DLD1 (cell line): ENCODE measurements at regions not wholly inside any gene's neighbourhood (a gene's known extent, or its start where the extent isn't known, plus 50 kb on each side); places are given as distances from the start of the nearest gene placed in this dataset.

Experiments used
- in situ Hi-C: cut with HindIII; loops from 2 replicates; pipeline ENCODE4 v1.10.0; 2017; ENCODE audit warnings: low sequenced_read_pairs

DNA sequence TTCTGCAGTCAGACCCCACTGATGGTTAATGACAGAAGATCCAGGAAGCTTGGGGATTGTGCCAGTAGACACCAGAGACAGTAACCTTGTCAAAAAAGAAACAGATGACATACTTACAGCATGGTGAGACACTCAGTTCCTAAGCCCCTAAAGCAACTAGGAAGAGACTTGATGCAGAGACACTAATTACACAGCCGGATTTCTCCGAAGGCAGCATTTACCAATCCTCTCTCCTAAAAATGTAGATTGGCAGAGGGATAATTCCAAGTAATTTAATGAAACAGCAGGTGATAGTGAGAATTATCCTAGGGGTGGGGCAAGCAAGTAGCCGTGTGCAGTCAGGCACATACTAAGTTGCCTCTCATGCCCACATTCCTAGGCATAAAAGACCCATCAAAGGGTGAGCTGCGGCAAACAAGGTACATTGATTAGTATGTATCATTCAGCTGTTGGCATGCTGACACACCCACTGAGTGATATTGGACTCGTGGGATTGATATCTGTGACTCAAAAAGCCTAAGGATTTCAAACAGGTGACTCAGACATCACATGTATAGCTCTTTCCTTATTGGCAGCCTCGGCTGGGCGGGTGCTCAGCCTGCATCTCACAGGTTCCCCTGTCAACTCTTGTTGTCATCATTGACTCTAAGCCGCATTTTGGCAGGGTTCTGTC lies 296.7 kb upstream of the ATP5MC3 start:
- in situ Hi-C loops, result no loop called here

DNA sequence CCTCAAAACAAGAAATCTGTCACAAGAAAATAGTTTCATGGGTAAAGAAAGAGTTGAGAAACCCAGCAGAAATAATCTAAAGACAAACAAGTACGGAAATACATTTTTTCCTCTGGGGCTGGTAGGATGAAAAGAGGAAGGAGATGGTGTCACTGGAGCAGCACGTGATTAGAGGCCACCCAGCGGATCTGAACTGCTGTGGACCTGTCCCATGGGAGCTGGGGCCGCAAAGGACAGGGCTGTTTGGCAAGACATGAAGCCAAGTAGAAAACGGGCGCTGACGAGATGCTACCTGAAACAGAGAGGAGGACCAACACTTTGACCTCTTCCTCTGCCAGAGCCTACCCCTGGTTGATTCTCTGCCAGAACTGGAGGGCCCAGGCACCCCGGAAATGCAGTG lies 295.4 kb upstream of the ATP5MC3 start:
- in situ Hi-C loops, result no loop called here

DNA sequence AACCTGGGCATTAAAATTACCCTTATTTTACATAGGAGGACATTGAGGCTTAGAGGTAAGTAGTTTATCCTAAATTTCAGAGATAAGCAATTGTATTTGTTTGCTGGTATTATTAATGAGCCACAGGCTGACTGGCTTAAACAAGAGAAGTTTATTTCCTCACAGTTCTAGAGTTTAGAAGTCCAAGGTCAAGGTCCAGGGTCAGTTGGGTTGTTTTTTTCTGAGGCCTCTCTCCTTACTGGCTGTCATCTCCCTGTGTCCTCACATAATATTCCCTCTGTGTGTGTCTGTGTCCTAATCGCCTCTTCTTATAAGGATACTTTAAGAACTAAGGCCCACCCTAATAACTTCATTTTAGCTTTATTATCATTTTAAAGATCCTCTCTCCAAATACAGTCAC lies 294.9 kb upstream of the ATP5MC3 start:
- in situ Hi-C loops, result no loop called here

DNA sequence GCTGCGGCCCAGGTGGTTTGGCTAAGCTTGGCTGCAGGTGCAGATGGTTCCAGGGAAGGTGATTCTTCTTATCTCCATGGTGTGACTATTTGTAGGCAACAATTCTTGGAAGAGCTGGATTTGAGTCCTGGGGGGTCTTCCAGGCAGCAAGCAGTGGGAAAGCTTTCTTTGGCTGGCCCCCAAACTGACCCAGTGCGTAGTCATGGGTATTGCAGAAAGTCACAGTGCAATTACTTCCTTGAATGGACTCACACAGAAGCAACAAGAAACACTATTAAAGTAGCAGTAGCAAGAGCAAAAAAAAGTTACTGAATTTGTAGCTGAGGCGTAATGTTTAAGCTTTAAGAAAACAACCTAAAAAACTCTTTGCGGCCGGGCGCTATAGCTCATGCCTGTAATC lies 293.6 kb upstream of the ATP5MC3 start:
- in situ Hi-C loops, result no loop called here

DNA sequence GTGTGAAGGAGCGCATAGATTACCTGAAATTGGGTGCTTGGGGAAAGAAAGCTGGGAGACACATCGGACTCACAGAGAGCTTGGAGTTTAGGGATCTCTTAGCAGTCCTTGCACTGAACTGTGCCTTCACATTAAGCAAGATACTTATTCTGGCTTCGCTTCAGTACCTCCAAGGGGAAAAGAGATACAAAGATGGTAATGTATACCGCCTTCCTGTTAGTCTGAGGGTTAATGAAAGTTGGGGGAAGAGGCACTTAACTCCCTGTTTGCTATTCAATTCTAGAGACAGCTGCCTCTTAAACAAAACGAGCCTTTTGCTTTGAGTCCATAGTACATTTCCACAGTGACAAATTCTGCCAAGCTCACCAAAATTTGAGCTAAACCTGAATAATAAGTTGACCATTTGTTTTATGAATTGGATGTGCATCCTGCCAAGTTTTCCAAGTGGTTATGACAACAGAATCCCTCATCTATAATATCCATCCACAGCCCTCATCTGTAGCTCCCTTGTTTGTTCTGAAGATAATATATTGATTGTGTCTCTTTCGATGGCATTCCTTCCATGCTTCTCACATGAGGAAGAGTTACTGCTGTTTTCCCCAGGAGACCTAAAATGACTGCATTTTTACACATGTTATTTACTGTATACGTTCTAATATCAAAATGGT lies 287.1 kb upstream of the ATP5MC3 start:
- in situ Hi-C loops, result no loop called here

DNA sequence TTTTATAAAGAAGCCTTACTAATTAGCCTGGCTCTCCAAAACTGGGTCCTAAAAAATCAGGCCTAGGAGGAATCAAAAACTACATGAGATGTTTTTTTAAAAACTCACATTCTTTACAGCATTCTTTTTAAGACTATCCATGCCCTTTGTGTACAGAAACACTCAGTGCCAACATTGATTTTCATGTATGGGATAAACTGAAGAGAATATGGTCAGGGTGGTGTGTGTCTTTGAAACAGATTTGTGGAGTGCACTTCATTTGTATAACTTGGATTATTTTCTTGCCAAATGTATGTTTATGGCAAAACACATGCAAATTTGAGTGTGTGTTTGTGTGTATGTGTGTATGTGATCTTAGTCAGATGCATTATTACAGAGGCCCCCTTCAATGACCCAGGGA lies 283.6 kb upstream of the ATP5MC3 start:
- in situ Hi-C loops, result no loop called here

DNA sequence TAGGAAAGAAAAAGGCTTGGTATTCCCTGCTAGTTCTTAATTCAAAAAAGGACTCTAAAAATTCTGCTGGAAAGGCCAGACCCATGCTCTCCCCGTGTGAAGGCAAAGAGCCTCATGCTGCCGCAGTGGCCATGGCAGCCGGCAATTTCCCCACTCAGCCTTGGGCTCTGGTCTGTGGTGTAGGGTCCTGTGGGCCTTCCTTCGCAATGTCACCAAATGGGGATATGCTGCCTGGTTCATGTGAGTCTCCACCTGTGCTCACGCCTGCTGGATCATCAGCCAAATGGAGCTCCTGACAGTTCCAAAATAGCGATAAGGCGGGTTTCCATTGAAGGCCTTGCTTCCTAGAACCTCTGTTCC lies 282.8 kb upstream of the ATP5MC3 start:
- in situ Hi-C loops, result no loop called here

DNA sequence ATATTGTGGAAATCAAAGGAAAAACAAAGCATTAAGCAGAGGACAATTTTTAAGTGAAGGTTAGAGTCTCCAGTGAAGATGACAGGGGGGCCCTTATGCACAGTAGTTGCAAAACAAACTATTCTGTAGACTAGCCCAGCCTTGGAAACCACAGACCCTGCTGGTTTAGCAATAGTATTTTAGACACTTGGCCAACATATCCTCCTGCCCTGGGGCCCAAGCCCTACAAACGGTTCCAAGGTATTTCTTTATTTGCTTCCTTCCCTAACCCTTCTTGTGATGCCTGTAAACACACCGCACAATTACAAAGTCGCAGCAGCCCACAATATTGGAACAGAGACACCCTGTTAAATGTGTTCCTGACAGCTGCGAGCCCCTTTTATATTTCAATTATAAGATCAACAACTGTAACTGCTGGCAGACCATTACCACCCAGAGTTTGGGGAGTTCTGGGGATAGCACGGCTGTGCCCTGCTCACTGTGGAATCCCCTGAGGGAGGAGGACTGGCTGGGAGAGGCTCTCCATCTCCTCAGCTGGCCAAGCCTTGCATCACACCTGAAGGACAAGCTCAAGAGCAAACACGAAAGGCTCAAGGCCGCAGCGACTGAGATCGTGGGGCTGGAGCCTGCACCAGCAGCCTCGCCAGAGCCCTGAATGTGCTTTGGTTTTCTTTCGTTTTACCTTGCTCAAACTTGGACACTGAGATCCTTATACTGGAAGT lies 282.2 kb upstream of the ATP5MC3 start:
- in situ Hi-C loops, result no loop called here

DNA sequence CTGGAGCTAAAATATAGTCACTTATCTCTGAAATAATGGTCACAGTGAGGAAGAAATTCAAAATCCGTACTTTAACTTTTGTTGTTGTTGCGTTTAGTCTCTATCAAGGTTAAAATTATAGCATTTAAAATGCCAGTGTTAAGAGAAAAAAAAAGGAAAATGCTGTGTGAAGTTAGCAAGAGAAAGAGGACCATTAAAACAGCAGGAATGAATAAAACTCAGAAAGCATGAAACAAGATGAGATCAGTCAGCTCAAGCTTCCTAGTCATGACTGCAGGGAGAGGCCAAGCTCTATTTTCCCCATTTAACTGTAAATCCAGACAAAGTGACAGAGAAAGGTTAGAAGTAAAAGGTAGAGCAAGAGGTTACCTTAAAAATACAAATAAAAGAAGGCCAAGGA lies 281.7 kb upstream of the ATP5MC3 start:
- in situ Hi-C loops, result no loop called here

DNA sequence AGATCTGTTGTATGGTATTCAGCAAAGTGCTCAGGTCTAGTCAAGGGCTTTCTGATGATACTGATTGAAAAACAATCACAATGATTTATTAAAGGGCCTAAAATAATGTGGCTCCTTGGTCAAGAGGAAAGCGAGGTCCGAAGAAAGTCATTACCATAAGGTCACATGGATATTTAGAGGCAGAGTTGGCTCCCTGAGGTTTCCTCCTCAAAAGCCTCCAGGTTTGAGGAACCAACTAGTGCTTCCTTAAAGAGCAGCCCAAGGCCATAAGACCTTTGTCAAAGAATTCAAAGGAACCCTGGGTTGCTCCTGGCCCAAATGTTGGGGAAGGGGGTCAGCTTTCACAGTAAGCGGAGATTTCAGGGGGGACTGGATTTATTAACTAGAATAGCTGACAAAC lies 280.7 kb upstream of the ATP5MC3 start:
- in situ Hi-C loops, result no loop called here

DNA sequence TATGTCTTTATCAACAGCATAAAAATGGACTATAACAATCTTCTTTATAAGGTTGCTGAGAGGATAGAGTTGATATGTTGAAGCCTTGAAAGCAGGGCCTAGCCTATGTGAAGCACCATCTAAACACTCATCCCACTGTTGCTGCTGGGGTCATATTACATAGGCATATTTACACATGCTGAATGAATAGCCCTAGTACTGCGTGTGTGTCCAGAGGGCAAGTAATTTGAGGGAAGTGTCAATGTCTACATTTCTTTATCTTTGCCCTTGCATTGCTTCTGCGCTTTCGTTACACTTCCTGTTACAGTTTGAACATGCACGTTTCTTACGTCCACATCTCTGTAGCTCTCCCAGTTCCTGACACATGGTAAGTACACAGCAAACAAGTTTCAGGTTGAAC lies 280.3 kb upstream of the ATP5MC3 start:
- in situ Hi-C loops, result no loop called here

DNA sequence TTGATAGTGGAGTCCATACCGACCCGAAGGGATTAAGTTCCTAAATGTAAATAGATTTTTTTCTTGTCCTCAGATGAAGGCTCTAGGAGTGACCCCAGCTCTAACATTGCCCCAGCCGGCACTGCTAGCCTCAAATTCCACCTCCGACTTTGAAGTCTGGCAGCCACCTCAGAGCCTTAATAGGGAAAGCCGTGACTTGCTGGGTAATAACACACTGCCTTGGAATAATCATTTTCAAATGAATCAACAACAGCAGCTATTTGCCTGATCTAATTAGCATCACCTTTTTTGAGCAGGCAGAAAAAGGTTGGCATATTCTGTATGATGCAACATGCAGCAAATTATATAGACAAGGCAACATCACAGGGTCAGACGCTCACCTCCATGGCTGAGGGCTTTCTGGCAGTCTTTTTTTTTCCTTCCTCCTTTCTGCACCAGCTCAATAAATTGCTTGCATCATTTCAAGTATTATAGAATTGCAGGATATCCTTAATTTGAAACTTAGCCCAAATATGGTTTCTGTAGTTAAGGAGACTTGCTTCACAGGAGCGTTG lies 276.5 kb upstream of the ATP5MC3 start:
- in situ Hi-C loops, result no loop called here

DNA sequence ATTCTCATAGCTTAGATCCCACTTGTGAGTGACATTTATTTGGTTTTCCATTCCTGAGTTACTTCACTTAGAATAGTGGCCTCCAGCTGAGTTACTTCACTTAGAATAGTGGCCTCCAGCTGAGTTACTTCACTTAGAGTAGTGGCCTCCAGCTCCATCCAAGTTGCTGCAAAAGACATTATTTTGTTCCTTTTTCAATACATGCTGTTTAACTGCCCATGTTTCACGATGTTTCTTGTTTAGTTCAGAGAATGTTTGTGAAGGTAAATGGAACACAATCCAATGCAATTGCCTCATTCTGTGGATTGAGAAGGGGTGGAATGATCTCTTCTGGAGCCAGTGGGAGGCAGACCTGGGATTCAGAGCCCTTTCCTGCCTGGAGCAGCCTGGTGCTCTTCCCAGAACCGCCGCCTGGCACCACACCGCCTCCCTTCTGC lies 273.5 kb upstream of the ATP5MC3 start:
- in situ Hi-C loops, result no loop called here

DNA sequence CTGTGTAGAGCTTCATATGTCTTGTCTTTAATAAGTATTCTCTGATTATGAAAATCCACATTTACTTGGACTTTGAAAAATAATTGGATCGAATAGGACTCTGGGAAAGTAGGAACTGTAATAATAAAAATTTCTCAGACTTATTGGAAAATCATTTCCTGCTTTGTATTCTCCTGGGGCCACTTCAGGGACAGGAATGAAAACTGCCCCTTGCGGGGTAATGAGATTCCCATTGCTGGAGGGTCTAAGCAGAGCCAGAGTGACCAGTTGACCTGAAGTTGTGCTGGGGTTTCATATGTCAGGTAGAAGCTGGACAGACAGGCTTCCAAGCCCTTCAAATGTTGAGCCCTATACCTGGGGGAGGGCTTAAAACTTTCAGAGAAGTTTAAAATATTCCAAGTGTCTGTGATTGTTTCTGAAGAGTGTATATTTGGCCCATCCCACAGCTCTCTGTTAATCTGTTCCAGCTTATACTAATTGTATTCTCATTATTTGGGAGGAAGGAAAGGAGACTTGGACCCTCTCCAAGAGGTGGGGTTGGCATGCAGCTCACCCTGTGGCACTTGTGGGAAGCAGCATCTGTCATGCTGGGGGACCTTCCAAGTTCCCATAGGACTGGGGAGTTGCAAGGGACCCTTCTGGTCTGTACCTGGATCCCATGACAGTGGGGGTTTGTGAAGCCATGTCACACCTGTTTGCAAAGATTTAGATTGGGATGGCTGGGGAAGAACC lies 268.7 kb upstream of the ATP5MC3 start:
- in situ Hi-C loops, result no loop called here

DNA sequence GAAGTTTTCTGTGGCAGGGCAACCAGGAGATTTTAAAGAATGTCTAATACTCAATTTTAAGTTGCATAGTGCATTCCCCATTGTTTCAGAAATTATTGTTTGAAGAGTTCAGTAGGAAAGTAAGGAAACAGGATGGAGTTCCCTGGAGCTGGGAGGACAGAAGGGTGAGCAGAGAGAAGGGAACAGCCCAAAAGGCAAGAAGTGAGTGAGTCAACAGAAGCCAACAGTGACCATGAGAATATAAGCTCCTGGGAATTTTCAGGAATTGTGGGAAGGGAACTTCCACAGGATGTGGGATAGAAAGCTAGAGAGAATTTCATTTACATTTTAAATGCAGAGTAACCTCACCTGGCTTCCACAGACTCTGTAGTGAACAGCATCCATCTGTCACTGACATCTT lies 268.1 kb upstream of the ATP5MC3 start:
- in situ Hi-C loops, result loop anchor here (10.0 kb wide), 1 partner anchor 115 kb away; no protein-coding TSS in a partner anchor

DNA sequence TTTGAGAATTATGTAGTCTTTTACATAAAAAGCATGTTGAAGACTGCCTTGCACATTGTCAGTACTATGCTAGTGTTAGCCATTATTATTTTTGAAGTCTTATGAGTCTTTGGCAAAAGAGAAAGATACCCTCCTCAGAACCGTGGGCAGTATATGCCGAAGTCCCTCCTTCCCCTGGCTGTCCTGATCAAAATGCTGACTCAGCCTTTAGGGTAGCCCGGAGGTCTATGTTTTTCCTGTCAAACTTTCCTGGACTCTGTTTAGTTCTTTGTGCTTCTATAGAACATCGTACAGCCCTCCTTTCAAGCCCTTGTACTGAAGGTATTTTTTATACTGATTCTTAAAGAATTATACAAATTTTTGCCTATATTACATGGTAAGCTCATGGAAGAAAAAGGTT lies 264.7 kb upstream of the ATP5MC3 start:
- in situ Hi-C loops, result loop anchor here (10.0 kb wide), 1 partner anchor 119 kb away; no protein-coding TSS in a partner anchor

DNA sequence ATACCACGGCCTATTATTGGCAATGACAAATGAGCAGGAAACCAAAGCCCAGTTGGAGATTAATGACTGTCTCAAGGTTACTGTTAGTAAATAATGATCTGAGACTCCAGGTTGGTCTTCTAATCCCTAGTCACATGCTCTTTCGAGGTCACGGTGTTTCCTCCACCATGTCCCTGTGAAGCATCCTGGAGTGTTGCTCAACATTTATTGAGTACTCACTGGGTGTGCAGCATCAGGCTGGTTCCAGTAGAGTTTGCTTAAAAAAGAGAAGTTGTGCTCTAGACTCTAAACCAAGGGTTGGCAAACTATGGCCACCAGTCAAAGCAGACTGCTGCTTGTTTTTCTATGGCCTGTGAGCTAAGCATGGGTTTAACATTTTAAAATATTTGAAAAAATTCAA lies 263.8 kb upstream of the ATP5MC3 start:
- in situ Hi-C loops, result loop anchor here (10.0 kb wide), 1 partner anchor 120 kb away; no protein-coding TSS in a partner anchor

DNA sequence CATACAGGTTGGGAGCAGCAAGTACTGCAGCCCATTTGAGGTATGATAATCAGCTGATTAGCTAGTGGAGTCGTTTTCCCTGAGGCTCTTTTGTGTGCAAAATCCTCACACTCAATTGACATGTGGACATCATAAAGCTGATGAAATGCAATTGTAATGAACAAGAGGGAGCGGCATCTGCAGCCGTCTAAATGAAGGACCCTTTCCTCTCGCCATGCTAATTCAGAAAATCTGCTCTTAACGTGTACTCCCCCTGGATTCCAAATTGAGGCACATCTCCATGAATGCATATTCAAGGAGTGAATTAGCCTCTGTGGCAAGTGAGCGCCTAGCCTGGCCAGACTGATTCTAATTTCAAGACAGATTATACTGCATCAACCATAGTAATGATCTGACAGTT lies 260.9 kb upstream of the ATP5MC3 start:
- in situ Hi-C loops, result loop anchor here (10.0 kb wide), 1 partner anchor 122 kb away; no protein-coding TSS in a partner anchor

DNA sequence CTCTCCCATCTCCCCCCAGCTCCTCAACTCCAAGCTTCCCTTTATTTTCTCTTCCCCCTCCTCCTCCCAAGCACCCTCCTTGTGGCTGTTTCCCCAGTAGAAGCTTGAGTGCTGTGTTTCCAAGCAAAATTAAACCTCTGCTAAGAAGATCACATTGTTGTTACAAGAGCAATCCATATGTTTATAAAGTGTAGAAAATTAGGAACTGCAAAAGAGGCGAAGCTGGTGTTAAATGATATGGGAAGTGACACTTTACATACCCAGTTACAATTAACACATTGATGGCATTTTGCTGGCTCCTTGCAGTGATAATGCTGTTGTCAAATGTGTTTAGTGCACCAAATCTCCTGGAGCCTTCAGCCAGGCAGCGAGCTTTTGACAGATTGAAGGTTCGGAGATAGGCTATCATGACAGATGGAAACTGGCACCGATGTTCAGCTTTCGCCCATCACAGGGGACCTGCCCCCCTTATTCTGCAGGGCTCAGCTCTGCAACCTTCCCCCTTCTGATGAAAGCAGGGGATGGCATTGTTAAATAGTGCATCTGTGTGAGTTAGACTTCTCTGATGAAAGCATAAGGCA lies 259.8 kb upstream of the ATP5MC3 start:
- in situ Hi-C loops, result loop anchor here (10.0 kb wide), 1 partner anchor 124 kb away; no protein-coding TSS in a partner anchor

DNA sequence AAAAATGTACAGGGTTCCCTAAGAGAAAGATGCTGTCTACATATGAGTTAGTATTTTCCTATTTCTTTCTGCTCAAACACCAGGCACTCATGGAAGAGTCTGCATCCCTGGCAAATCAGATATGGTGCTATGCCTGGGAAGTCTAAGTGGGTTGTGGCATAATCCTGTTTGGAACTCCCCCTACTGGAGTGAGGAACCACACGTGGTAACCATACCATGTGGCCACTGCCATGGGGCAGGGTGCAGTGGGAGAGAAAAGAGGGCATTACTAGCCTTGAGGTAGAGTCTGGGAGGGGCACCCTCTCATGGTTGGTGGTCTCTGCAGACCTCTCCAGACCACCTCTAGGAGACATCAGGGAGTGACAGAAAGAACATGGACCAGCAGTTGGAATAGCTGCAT lies 257.9 kb upstream of the ATP5MC3 start:
- in situ Hi-C loops, result no loop called here

DNA sequence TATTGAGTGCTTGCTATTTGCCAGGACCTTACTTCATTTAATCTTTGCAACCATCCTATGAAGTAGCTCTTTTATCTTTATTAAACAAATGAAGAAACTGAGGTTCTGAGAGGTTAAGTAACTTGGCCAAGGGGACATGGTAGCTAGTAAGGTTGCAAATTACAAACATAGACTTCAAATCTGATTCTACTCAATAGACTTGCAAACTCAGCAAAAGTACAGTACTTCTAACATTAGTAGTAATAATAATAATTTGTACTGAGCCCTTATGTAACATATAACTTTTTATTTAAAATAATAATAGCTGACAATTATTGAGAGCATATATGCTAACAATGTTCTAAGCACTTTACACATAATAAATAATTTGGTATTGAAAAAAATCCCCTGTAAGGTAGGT lies 255.7 kb upstream of the ATP5MC3 start:
- in situ Hi-C loops, result no loop called here
